Cardiac muscle cell (in vitro differentiated cells and primary cell): ENCODE measurements at regions not wholly inside any gene's neighbourhood (a gene's known extent, or its start where the extent isn't known, plus 50 kb on each side); places are given as distances from the start of the nearest gene placed in this dataset.

Experiments
- DNase-seq, 2 donors: peaks; one replicate each; pipeline versions ENCODE4 v3.0.0 to v3.0.0-alpha.2; 2010 to 2017; ENCODE audit warnings: low read depth in 1 of 2, low spot score in 1 of 2
- H3K27ac ChIP-seq: fragments of 200-600 bp; sonication (generic); 2 replicates; pipeline ENCODE4 v1.5.1; 2016
- H3K27me3 ChIP-seq: fragments of 200-600 bp; sonication (generic); 2 replicates; pipeline ENCODE4 v1.6.0; 2016; ENCODE audit warnings: control low read depth
- H3K36me3 ChIP-seq: fragments of 200-600 bp; sonication (generic); 2 replicates; pipeline ENCODE4 v1.5.1; 2016; ENCODE audit warnings: control low read depth
- H3K4me1 ChIP-seq: fragments of 200-600 bp; sonication (generic); 2 replicates; pipeline ENCODE4 v1.8.1; 2017; ENCODE audit warnings: low read depth, mild to moderate bottlenecking, mixed run types
- H3K4me3 ChIP-seq: fragments of 200-600 bp; sonication (generic); 2 replicates; pipeline ENCODE4 v1.5.1; 2016; ENCODE audit warnings: mild to moderate bottlenecking
- H3K9me3 ChIP-seq: fragments of 200-600 bp; sonication (generic); 2 replicates; pipeline ENCODE4 v1.5.1; 2017; ENCODE audit warnings: low read depth, mild to moderate bottlenecking, control low read depth
- TF ChIP-seq, protein P1 (sequence below): IDR thresholded peaks from 2 replicates; pipeline ENCODE4 v1.5.1; 2012; ENCODE audit warnings: low read depth, mild to moderate bottlenecking, low read length

DNA sequence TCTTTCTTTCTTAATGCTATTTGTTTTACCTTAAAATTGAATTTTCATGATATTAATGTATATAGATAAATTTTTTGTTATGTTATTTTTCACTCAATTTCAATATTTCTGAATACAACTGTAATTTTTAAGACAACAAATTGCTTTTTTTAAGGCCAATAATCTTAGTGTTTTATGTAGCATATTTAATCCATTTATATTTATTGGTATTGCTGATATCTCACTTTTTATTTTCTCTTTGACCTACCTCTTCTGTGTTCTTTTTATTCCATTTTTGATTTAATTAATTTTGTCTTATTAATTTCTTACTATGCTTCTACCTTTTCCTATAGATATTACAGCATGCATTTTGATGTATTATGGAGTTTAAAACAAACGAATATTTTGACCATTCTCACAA lies 460.1 kb upstream of the AGA start:
- TF ChIP-seq, protein P1, sequence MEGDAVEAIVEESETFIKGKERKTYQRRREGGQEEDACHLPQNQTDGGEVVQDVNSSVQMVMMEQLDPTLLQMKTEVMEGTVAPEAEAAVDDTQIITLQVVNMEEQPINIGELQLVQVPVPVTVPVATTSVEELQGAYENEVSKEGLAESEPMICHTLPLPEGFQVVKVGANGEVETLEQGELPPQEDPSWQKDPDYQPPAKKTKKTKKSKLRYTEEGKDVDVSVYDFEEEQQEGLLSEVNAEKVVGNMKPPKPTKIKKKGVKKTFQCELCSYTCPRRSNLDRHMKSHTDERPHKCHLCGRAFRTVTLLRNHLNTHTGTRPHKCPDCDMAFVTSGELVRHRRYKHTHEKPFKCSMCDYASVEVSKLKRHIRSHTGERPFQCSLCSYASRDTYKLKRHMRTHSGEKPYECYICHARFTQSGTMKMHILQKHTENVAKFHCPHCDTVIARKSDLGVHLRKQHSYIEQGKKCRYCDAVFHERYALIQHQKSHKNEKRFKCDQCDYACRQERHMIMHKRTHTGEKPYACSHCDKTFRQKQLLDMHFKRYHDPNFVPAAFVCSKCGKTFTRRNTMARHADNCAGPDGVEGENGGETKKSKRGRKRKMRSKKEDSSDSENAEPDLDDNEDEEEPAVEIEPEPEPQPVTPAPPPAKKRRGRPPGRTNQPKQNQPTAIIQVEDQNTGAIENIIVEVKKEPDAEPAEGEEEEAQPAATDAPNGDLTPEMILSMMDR = no peak
- Histone ChIP-seq H3K27me3 (no peaks in the 10 kb centered on the region), H3K4me1 (peaks cover 26% of the 10 kb centered on the region), H3K9me3 (no peaks in the 10 kb centered on the region), H3K27ac (no peak overlapping the region), H3K36me3 (no peaks in the 10 kb centered on the region), H3K4me3 (no peak overlapping the region)
- no peak for DNase-seq

DNA sequence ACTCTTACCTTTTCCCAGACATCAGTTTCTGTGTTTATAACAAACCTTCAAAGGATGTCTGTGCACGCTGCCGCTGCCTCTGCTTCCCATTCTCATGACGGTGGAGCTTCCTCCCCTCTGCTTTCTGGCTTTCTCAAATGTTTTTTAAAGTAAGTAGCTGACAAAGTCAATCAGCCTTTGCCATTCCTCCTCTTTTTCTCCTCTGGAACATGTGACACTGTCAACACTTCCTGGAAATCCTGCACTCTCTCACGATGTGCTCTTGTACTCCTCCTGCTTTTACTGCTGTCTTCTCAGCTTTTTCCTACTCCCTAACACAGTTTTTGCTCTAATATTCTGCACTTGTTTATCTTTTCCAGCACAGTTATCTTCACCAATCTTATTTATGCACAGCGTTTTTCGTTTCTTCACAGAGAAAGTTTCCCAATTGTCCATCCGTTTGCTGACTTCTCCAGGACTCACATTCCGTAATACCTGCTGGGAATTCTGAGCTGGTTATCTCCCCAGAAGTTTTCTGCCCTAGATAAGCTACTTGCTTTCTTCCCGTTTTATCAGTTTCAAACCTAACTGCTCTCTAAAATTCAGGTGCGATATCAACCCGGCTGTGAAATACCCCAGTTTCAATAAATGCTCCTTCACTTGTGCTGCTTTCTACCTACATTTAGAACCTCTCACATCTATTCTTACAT lies 465.6 kb upstream of the AGA start:
- TF ChIP-seq, protein P1 = no peak
- peak in 1 of 2 donors; percentile 63 for DNase-seq
- H3K27ac ChIP-seq = peak overlapping the region; percentile 48
- no peaks in the 10 kb centered on the region for H3K36me3 ChIP-seq
- H3K9me3 ChIP-seq = no peaks in the 10 kb centered on the region
- H3K4me3 ChIP-seq = peak overlapping the region; percentile 26
- H3K4me1 ChIP-seq = peaks cover 22% of the 10 kb centered on the region
- H3K27me3 ChIP-seq = no peaks in the 10 kb centered on the region

DNA sequence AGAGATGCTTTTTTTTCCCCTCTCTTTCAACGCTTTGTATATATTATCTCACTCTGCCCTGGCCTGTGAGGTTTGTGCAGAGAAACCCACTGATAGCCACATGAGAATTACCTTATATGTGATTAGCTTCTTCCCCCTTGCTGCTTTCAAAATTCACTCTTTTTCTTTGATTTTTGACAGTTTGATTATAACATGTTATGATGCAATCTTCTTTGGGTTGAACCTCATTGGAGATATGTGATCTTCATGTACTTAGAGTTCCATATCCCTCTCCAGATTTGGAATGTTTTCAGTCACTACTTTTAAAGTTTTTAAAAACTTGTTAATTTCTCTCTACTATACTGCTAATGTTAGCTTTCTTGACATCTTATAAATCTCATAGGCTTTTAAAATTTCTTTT lies 479.5 kb upstream of the AGA start:
- no peaks in the 10 kb centered on the region for H3K27me3 ChIP-seq
- DNase-seq = no peak
- TF ChIP-seq, protein P1 = no peak
- no peaks in the 10 kb centered on the region for H3K36me3 ChIP-seq
- H3K4me1 ChIP-seq = no peaks in the 10 kb centered on the region
- H3K4me3 ChIP-seq = no peak overlapping the region
- no peak overlapping the region for H3K27ac ChIP-seq
- no peaks in the 10 kb centered on the region for H3K9me3 ChIP-seq

DNA sequence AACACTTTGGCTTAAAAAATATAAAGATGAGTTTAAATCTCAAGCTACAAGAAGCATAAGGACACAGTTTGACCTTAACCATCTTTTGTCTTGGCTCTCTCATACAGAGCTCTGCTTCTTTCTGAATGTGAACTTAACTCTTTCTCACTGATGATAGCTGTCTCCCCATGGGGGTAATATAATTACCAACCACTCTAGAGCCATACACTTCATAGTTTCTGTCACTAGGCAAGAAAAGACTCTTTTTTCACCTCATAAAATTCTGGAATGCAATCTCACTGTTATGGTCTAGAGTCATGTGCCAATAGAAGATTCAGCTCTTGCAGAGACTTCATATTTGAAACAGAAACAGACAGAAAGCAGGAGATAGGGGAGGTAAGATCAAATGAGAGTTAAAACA lies 481.7 kb upstream of the AGA start:
- Histone ChIP-seq H3K4me3 (no peak overlapping the region), H3K9me3 (no peaks in the 10 kb centered on the region), H3K4me1 (no peaks in the 10 kb centered on the region), H3K27ac (no peak overlapping the region), H3K36me3 (no peaks in the 10 kb centered on the region), H3K27me3 (no peaks in the 10 kb centered on the region)
- TF ChIP-seq, protein P1 = no peak
- DNase-seq = no peak

DNA sequence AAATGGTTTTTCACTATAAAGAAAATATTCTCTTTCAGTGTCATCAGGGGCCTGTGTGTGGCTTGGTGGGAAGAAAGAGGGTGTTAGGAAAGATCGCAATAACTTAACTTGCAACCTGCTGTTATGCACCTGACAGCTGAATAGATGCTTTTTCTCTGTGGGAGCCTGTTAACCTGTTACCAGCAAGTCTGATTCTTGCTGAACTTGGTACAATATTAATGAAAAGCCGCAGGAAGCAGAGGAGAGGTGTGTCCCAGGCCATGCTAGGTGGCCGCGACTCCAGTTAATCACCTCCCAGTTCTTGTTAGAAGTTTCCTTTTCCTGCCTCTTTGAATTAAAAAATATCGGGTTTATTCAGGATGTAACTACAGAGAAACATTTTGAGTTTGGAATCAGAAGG lies 494.8 kb upstream of the AGA start:
- Histone ChIP-seq H3K27ac (no peak overlapping the region), H3K9me3 (peaks cover 2% of the 10 kb centered on the region), H3K27me3 (no peaks in the 10 kb centered on the region), H3K36me3 (no peaks in the 10 kb centered on the region), H3K4me1 (no peaks in the 10 kb centered on the region), H3K4me3 (no peak overlapping the region)
- TF ChIP-seq, protein P1 = no peak
- DNase-seq = no peak
